Bronchial epithelial cell (primary cell): ENCODE measurements at regions not wholly inside any gene's neighbourhood (a gene's known extent, or its start where the extent isn't known, plus 50 kb on each side); places are given as distances from the start of the nearest gene placed in this dataset.

Experiments used
- DNase-seq: peaks from one replicate; pipeline ENCODE4 v3.0.0-alpha.2; 2010; ENCODE audit warnings: low read depth
- FAIRE-seq: peaks from 2 replicates; lab custom pipeline; 2011; peaks lifted over from hg19 to GRCh38; lab: Jason Lieb, UNC
- H3K27me3 ChIP-seq: 2 replicates; pipeline ENCODE4 v1.5.1; 2011; ENCODE audit warnings: low read length; ENCODE audit not compliant: control insufficient read depth, insufficient read depth
- H3K36me3 ChIP-seq: 2 replicates; pipeline ENCODE4 v1.5.1; 2011; ENCODE audit warnings: low read length; ENCODE audit not compliant: control insufficient read depth, insufficient read depth
- H3K4me3 ChIP-seq: 2 replicates; pipeline ENCODE4 v1.5.1; 2011; ENCODE audit warnings: mild to moderate bottlenecking, low read depth, low read length, control low read depth
- CTCF ChIP-seq: IDR thresholded peaks from 2 replicates; pipeline ENCODE4 v1.5.1; 2011; ENCODE audit warnings: mild to moderate bottlenecking, moderate library complexity, low read length, control low read depth, inconsistent platforms; ENCODE audit not compliant: insufficient read depth, severe bottlenecking

DNA sequence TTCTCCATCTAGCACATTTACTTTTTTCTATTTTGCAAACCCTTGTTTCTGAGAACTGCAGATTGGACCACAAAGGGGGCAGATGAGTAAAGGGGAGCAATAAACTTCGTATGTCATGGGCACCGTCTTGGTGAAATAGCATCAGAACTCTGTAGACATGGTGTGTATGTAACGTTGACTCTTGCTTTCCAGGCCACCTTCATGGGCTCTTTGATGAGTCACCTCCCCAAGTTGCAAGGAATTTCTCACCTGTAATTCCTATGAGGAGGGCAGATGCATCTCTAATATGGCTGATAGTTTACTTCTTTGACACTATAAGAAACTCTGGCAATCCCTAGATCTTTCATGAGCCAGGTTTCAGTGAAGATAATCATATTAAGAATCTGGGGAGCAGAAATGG is 163.4 kb upstream of the PLPPR1 start:
- DNase-seq = no peak
- no peak for FAIRE-seq
- TF ChIP-seq CTCF = no peak
- no peaks in the 10 kb centered on the region for H3K27me3 ChIP-seq
- no peaks in the 10 kb centered on the region for H3K36me3 ChIP-seq
- H3K4me3 ChIP-seq = no peak overlapping the region

GRCh38 chr9:100865648-100866047 is 162.9 kb upstream of the PLPPR1 start:
- TF ChIP-seq CTCF = no peak
- FAIRE-seq = no peak

GRCh38 chr9:100869326-100869725 is 159.2 kb upstream of the PLPPR1 start:
- FAIRE-seq (no peak), DNase-seq (no peak)
- no peak overlapping the region for H3K4me3 ChIP-seq
- TF ChIP-seq CTCF = no peak
- H3K36me3 ChIP-seq = no peaks in the 10 kb centered on the region
- no peaks in the 10 kb centered on the region for H3K27me3 ChIP-seq

More at GRCh38 chr9:100865648-100866047, 162.9 kb upstream of the PLPPR1 start:
- H3K36me3 ChIP-seq = no peaks in the 10 kb centered on the region
- H3K4me3 ChIP-seq = no peak overlapping the region
- no peaks in the 10 kb centered on the region for H3K27me3 ChIP-seq
- DNase-seq = no peak

GRCh38 chr9:100879884-100880283 is 148.6 kb upstream of the PLPPR1 start:
- Histone ChIP-seq H3K4me3 (no peak overlapping the region), H3K27me3 (no peaks in the 10 kb centered on the region), H3K36me3 (no peaks in the 10 kb centered on the region)
- FAIRE-seq (no peak), DNase-seq (no peak)
- TF ChIP-seq CTCF = no peak

- no peak for DNase-seq
- H3K27me3 ChIP-seq = no peaks in the 10 kb centered on the region
- H3K36me3 ChIP-seq = no peaks in the 10 kb centered on the region
- TF ChIP-seq CTCF = no peak
- no peak overlapping the region for H3K4me3 ChIP-seq
- FAIRE-seq = no peak
These were observed 148.2 kb upstream of the PLPPR1 start for GRCh38 chr9:100880284-100880683.

DNA sequence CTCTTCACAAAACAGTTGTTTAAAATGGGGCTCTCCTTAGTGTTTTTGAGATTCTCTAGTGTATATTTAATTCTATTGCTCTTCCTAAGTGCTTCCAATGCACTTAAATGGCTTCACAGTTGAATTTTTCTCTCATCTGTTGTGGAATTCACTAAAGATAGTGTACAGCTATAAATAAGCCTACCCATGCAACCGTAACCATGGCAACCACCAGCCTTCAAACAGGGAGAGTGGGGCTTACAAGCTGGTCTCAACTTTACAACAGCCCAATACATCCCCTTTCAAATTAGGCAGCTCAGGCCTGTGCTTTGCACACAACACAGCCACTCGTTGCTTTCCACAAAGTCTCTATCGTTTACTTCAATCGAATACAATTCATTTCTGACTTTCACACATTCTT is 144.0 kb upstream of the PLPPR1 start:
- Histone ChIP-seq H3K27me3 (no peaks in the 10 kb centered on the region), H3K36me3 (no peaks in the 10 kb centered on the region), H3K4me3 (no peak overlapping the region)
- FAIRE-seq (no peak), DNase-seq (no peak)
- no peak for TF ChIP-seq CTCF
